ENCODE measurements at regions not wholly inside any gene's neighbourhood (a gene's known extent, or its start where the extent isn't known, plus 50 kb on each side); places are given as distances from the start of the nearest gene placed in this dataset.

- DNase-seq: no peak
Observed at GRCh38 chr11:15547685-15548084, 433.0 kb downstream of the INSC start.

GRCh38 chr11:15551901-15552851 lies 437.5 kb downstream of the INSC start:
- no peak for DNase-seq

GRCh38 chr11:15555161-15555560 lies 440.4 kb downstream of the INSC start:
- no peak for DNase-seq

GRCh38 chr11:15557457-15558230 lies 442.9 kb downstream of the INSC start:
- no peak for DNase-seq

- DNase-seq: no peak
Observed at GRCh38 chr11:15558513-15559181, 443.9 kb downstream of the INSC start.

- DNase-seq: no peak
Observed at GRCh38 chr11:15560689-15561467, 446.2 kb downstream of the INSC start.

- DNase-seq: no peak
Observed at GRCh38 chr11:15562230-15562629, 447.5 kb downstream of the INSC start.

GRCh38 chr11:15563054-15563453 lies 448.3 kb downstream of the INSC start:
- no peak for DNase-seq

- no peak for DNase-seq
Observed at GRCh38 chr11:15565880-15566279, 451.2 kb downstream of the INSC start.

GRCh38 chr11:15568440-15568839 lies 453.7 kb downstream of the INSC start:
- no peak for DNase-seq

- DNase-seq: no peak
Observed at GRCh38 chr11:15569305-15570025, 454.7 kb downstream of the INSC start.

GRCh38 chr11:15575409-15575808 lies 460.7 kb downstream of the INSC start:
- DNase-seq: no peak

GRCh38 chr11:15576769-15577168 lies 462.0 kb downstream of the INSC start:
- DNase-seq: no peak

- no peak for DNase-seq
Observed at GRCh38 chr11:15577519-15577918, 462.8 kb downstream of the INSC start.

- no peak for DNase-seq
Observed at GRCh38 chr11:15579287-15580001, 464.7 kb downstream of the INSC start.

GRCh38 chr11:15580056-15580774 lies 465.5 kb downstream of the INSC start:
- no peak for DNase-seq

GRCh38 chr11:15580775-15581095 lies 466.0 kb downstream of the INSC start:
- DNase-seq: no peak

GRCh38 chr11:15584158-15584557 lies 469.4 kb downstream of the INSC start:
- DNase-seq: no peak

GRCh38 chr11:15585602-15586331 lies 471.0 kb downstream of the INSC start:
- no peak for DNase-seq
